GM19468 (cell line): ENCODE measurements at regions not wholly inside any gene's neighbourhood (a gene's known extent, or its start where the extent isn't known, plus 50 kb on each side); places are given as distances from the start of the nearest gene placed in this dataset.

ENCODE experiments used
- ATAC-seq: cut with Tn5 transposase; IDR thresholded peaks from one replicate; pipeline ENCODE4 v1.9.1; 2021; ENCODE audit warnings: mild to moderate bottlenecking, moderate library complexity, moderate number of reproducible peaks; ENCODE audit not compliant: unreplicated experiment; ENCODE audit errors: extremely low read depth

DNA sequence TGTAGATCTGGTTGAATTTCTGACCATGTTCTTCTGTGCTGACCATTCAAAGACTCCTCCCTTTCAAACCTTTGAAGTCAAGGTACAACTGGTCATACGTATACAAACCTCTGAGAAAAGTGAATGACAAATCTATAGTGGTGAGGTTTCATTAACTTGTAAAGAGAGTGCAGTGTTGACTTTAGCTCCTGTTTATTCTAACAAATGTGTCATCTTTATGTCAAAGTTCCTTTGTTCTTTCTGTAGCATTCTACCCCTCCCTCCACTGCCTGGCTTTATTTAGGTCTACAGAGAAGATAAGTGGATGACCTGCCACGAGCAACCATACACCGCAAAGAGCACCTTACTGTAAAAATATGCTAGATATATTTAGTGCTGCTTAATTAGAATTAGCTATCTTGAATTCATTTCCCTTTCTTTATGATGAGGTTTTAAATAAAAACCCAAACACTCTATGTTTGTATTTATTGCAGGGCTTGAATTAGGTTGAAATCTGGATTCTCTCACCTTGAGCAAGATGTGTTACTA lies 520.0 kb upstream of the CDH11 start:
- ATAC-seq = no peak

DNA sequence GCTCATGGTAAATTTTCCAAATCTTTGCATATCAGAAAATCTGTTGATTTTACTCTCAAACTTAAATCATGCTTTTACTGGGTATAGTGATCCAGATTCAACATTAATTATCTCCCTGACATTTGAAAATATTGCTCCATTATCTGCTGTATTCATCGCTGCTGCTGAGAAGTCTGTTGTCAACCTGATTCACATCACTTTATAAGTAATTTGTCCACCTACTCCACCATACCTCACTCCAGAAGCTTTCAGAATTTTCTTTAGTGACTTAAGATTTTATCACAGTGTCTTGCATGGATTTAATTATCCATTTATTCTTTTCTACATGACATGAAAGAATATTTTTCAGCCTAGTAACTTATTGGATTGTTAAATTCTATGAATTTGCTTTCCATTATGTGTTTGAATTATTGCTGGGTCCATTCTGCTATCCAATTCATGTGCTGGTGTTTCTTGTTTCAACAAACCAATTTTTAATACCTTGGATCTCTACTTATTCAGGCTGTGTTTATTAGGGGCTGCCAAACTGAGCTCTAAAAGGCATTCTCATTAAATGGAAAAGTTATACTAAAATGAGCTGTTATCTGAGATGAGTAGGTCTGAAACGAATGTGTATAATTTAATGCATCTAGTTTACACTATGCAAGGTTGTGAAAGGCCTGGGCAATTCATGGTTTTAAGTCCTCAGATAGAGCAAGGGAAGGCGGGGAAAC lies 519.3 kb upstream of the CDH11 start:
- ATAC-seq = no peak

DNA sequence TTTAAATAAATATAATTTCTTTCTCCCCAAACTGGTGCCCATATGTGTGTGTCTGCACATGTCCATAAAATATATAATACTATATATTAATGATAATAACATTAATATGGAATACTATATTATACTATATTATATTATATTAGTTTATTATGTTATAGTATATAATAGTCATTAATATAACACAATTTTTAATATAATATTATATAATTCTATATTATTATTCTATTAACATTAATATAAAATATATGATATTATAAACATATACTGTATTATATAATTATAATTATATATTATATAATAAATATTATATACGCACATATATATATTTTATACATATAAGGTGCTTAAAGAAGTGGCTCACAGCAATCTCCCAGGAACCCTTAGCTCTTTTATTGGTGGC lies 513.0 kb upstream of the CDH11 start:
- ATAC-seq = no peak

DNA sequence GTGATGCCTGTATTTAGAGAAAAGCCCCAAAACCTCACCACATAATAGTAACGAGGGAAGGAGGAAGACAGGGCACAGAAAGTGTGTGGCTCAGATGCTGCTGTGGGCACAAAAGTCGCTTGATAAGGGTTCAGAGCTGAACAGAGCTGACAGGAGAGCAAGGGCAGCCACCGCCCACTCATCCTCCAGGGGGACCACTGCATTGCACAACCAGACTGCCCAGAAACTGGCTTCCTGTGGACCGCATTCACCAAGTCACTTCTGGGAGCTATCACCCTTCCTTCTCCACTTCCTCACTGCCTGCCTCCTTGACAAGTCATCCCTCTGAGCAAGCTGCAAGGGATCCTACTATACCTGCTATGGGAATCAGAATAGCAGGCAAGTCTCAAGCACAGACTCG lies 512.4 kb upstream of the CDH11 start:
- ATAC-seq = no peak

DNA sequence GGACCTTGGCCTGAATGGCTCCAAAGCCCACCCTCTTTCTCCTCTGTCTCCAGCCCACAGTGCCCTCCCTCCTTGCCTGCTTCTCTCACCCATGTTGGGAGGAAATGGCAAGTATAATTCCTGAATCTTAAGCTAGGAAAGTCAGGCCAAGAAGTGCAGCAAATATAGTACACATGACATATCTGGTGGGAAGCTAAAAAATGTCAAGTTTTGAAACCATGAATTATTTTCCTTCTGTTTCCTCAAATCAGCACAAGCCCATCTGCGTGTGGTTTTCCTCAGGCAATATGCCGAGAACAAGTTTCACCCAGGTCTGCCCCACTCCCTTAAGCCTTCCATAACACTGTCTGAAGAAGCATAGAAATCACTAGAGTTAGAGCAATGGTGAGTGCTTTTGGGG lies 502.8 kb upstream of the CDH11 start:
- ATAC-seq = no peak

DNA sequence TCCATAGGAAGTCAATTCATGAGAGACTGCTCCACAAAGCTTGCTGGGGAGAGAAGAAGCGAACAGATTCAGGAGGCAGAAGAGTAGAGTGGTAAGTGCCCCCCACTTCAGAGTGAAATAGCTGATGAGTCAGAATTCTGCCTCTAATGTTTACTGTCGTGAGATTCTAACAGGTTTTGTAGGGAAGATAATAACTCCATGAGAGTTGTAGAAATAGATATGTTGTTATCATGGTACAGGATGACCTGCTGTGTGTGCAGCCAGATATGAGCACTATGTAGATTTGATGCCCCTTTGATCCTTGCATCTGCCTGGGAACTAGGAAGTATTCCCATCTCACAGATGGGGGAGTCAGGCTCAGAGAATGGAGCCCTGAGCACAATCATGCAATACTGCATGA lies 502.4 kb upstream of the CDH11 start:
- ATAC-seq = no peak

DNA sequence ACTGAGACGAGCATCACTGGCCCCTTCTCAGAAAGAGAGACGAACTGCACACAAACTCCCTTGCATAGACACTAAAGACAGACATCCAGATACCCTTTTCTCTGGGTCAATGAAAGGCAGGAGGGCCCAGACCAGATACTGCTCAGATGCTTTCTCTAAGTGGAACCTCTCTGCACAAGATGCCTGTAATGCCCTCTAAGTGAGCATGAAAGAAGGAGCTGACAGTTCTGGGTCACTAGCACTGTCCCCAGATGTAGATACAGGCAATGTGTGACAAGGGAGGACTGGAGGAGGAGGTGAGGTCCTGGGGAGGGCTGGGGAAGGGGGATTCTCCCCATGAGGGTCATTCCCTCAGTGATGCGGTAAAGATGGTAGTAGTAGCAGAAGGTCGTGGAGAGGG lies 501.0 kb upstream of the CDH11 start:
- ATAC-seq = no peak

DNA sequence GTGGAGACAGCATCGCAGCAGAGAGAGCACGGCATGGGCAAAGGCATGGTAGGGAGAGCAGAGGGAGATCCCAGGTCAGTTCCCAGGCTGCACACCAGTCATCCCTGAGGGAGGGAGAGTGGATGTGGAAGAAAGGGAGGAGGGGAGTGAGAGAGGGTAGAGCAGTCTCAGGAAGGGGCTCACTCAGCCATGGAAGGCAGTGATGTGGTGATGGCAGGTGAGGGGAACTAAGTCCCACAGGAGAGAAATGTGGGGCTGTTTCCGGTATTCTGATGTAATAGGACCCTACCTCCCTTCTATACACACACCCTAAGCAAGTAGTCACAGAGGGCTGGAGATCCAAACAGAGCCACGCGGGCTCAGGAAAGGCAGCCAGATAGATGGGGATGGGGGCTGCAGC lies 500.3 kb upstream of the CDH11 start:
- no peak for ATAC-seq

DNA sequence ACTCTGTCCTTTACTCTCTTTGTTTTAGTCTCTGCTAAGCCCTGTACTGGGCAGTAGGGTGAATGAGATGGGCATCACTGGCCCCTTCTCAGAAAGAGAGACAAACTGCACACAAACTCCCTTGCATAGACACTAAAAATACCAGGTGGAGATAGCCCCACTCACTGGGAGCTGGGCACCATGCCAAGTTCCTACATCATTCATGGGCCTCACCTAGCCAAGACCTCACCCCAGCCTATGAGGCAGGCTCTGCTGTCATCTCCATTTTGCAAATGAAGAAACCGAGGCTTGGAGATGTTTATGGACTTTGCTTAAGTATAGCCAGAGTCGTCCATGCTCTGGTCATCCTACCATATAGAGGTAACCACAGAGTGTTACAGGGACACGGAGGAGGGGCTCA lies 499.8 kb upstream of the CDH11 start:
- ATAC-seq = no peak

DNA sequence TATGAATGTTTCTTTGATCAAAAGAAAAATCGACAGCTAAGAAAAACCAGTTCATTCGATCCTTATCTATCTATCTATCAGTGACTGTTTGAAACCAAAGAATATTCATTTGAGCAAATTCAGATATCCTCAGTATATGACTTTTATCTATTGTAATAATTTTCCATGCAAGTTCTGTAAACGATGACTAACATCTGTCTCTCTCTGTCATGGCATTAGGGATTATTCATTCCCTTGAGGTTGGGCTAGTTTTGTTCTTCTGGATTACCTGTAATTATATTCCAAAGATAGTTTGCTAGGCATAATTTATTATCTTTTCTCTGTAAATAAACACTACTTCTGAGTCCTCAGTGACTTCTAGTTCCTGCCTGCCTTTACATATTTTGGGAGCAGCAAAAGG lies 497.7 kb upstream of the CDH11 start:
- no peak for ATAC-seq

- ATAC-seq = no peak
Observed at GRCh38 chr16:65618931-65619330, 497.1 kb upstream of the CDH11 start.

GRCh38 chr16:65618333-65618732 lies 496.5 kb upstream of the CDH11 start:
- ATAC-seq = no peak

DNA sequence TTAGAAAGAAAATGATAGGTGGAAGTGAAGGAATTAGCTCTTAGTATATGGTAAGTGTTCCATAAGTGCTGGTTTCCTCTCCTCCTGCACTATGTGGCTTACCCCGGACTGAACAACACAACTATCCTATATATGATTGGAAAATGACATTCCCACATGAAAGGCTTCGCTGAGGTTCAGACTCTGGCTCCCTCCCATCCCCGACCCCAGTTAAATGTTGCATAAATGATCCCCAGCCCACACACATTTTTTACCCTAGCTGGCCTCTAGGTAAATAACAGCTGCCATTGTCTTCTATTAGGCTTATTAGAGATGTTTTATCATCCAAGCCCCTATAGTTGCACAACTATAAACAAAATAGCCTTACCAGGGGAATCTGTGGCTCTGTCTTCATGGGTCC lies 495.6 kb upstream of the CDH11 start:
- ATAC-seq = no peak

GRCh38 chr16:65608455-65608854 lies 486.6 kb upstream of the CDH11 start:
- no peak for ATAC-seq

- ATAC-seq = no peak
Observed at GRCh38 chr16:65604771-65605170, 482.9 kb upstream of the CDH11 start.

DNA sequence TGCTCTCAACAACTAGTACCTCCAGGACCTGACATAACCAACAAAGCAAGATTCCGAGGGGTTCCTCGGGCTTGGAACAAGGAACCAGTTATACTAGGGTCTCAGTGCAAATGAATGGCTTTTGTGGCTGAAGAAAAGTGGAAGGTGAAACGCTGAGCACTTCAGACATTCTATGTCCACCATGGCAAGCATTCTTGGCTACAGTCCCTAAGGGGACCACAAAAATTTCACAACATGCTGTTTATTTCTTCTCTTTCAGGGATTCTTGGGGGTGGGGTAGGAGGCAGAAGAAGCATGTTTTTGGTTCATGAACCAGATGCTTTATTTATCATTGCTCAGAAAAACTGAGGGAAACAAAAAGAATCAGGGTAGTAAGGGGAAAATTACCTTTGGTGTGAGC lies 479.9 kb upstream of the CDH11 start:
- no peak for ATAC-seq

- ATAC-seq = no peak
Observed at GRCh38 chr16:65600629-65601028, 478.8 kb upstream of the CDH11 start.

- ATAC-seq = no peak
Observed at GRCh38 chr16:65600046-65600445, 478.2 kb upstream of the CDH11 start.

DNA sequence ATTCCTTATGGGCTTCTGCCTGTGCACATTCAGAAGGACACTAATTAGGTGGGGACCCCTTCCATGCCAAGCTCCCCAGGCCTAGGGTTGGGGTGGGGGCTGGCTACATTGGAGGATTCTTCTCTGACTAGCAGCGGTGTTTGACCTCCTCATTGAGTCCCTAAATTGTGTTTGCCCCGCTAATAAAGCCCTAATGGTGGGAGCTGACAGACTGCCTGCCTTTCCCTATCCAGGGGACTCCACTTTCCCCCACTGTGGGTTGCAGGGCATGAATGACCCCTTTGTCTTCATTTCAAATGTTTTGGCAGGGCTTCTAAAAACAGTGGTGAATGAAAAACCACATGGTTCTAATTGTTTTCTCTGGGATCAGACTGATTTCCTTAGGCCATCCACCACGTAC lies 476.8 kb upstream of the CDH11 start:
- no peak for ATAC-seq

DNA sequence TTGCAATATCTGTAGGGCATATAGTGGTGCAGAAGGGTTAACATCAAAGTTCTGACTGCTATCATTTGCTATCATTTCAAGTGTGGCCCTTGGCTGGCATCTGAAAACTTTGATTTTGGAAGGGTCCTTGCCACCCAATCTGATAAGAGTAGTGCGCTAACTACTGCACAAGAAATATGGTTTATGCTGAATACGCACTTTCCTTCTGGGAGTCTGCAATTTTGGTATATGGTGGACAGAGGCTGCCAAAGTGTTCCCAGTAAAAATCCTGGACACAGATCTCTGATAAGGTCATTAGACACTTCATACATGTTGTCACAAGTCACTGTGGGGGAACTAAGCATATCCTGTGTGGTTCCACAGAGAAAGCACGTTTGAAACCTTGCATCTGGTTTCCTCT lies 461.6 kb upstream of the CDH11 start:
- no peak for ATAC-seq

GRCh38 chr16:65579050-65579449 lies 457.2 kb upstream of the CDH11 start:
- ATAC-seq = no peak

DNA sequence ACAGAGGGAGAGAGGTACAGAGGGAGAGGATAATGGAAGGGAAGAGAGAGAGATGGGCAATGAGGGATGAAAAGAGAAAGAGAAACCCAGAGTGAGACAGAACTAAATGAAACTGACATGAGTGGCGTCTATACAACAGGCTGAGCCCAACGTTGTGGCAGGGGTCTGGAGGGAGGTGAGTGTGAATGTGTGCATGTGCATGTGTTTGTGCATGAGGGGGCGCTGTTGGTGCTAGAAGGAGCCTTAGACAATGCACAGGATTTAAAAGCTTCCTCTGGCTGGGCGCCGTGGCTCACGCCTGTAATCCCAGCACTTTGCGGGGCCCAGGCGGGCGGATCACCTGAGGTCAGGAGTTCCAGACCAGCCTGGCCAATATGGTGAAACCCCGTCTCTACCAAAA lies 454.8 kb upstream of the CDH11 start:
- ATAC-seq = no peak
